Epidermal melanocyte (primary cell): ENCODE measurements at regions not wholly inside any gene's neighbourhood (a gene's known extent, or its start where the extent isn't known, plus 50 kb on each side); places are given as distances from the start of the nearest gene placed in this dataset.
A peak's percentile ranks its signal among the peaks of the same experiment; 100 is the strongest.
"Not testable (repeated sequence)": the region's sequence is repeated elsewhere in the genome, so short reads cannot be mapped to it uniquely, and the experiment has no call there.

Experiments
- DNase-seq: peaks from one replicate; pipeline ENCODE4 v3.0.0; 2011; ENCODE audit warnings: low spot score; ENCODE audit not compliant: insufficient read length

DNA sequence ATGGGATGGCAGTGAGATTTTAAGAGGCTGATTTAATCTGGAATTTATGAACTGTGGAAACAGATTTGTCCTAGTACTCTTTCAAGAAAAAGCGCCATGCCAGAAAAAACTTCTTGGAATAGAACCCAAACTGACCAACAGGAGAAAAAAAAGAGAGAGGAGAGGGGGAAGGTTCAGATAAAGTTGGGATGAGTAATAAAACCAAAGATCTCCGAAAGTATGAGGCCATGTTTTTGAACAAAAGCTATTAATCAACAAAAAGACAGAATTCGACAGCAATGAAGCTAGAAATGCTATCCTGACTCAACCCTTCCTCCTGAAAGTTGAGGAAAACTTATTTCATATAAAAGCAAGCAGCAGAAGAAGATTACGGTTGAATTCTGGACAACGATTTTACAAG, 135.5 kb downstream of the CEMIP2 start:
- DNase-seq = no peak

DNA sequence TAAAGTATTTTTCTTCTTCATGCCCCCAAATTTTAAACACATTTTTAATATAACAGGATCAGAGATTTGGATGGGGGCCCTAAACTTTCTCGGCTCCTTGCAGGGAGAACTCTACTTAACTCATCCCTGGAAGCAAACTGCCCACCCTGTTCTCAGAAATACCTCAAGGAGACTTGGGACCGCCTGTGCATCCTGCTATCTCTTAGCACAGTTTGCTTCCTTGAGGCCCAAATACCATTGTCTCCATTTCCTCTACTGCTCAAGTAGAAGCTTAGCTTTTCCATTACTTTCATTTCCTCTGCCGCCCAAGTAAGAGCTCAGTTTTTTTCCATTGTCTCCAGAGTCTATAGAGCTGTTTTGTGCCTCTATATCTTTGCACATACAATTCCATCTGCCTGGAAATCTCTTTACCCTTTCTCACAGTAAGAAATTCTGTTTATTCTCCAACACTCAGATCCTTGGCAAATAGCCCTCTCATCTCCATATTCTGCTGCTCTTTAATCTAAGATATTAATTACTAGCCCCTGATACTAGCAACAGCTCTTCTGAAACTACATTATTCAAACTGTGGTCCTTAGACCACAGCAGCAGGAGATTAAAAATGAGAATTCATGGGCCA, 137.8 kb downstream of the CEMIP2 start:
- DNase-seq = no peak

DNA sequence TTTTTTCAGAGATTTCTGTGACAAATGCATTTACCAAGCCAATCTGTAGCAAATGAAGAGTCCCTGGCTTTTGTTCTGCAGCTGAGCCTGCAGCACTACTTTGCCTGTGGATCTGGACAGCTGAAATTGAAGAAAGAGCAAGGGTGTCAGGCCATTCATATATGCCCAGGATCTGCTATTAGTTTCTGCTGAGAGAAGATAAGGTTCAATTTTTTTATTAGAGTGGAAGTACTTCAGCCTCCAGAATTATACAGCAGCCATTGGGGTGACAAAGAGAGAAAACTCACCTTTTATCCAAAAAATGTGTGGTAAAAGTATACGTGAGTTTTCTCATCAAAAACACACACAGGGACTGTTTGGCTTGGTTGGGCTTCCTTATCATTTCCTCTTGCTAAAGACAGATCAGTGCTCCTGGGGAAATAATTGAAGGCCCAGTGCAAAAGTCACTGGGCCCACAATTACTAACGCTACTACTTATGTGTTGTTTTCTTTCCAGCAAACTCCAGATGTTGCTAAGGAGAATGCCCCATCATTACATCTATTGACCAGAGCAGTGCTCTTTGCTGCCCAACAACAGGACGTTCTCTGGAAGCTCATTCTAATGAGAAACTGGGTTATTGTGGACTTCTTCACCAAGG, 138.6 kb downstream of the CEMIP2 start:
- no peak for DNase-seq

DNA sequence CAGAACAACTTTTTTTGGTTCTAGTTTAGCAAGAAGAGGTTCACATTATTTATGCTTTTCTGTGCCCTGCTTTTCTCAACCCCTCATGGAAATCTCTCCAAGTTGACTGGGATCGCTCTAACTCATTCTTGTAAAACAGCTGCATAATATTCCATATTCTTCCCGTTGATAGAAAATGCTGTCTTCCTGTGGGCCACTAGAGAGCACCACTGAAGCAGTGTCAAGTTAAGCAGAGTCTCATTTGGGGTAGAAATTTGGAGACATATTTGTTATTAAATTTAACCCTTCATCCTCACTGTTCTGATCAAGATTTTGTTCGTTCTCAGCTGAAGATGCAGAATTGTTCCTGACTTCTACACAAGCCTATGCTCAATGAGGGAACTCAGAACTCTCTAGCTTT, 140.1 kb downstream of the CEMIP2 start:
- no peak for DNase-seq

DNA sequence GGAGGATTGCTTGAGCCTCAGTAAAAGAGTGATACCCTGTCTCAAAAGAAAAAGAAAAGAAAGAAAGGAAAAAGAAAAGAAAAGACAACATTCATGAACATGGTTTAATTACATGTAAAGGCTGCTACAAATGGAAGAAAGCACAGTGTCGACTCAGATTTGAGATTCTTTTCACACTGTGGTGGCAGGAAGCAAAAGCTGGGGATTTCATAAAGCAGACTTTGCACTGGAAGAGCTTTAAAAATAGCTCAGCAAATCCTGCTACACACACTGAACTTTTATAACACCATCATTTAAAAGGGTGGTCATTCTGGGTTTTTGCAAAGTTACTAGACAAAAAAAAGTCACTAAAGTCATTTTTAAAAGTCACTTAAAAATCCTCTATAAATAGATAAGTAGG, 140.8 kb downstream of the CEMIP2 start:
- DNase-seq = no peak

DNA sequence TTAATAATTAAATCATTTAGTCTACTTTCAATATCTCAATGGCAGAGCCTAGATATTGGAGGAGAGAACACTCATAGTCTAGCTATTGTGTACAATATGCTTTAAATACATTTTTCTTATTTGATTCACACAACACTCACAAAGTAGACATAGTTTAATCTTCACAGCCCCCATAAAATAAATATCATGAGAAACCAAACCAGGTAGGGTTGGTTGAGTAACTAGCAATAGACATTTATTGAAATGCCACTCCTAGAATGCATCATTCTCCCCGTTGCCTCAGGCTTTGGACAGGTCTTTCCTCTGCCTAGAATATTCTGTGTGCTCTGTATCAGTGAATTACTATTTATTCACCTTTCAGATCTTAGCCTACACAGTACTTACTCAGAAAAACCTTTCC, 141.9 kb downstream of the CEMIP2 start:
- no peak for DNase-seq

DNA sequence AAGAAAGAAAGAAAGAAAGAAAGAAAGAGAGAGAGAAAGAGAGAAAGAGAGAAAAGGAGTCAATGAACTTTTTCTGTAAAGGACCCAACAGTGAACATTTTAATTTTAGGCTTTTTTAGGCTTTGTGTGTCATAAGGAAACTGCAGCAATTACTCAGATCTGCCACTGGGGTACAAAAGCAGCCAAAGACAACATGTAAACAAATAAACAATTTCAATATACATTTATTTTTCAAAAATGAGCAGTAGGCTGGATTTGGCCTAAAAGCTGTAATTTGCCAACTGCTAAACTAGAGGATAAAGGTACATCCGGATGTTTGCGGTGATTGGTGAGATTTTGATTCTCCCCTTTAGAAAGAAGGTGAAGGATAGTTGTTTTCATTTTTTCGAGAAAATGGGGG, 143.6 kb downstream of the CEMIP2 start:
- no peak for DNase-seq

DNA sequence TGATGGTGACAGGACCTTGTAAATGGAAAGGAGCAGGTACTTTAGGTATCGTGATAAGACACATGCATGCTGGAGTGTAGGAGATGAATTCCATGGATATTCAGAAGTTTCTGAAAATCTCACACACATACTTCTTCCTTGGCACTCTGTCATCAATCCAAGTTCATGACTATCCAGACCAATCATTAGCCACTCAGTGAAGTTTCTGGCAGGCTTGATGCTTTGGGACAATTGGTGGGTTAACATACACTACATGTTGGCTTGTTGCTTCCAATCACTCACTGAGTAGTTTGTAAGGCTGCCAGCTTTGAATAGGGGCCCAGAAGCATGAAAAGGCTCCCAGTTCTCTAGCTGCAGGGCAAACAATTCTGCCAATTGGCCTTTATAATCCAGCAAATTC, 147.6 kb downstream of the CEMIP2 start:
- DNase-seq = no peak

DNA sequence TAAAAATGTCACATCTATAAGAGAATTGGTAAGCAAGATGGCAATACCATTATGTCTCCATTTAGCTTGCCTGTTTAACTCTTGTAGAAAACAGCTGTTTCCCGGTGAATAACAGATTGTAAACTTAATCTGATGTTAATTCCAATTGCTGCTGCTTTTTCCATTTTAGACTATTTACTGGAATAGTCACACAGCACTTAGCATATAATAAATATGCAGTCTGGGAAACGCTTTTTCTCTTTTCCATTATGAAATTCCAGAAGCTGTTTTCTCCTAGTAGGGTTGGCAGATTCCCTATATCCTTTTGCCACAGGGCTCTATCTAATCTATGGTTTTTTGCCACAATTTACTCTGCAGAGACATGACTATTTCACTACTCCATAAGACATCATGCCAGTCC, 148.0 kb downstream of the CEMIP2 start:
- DNase-seq = no peak

DNA sequence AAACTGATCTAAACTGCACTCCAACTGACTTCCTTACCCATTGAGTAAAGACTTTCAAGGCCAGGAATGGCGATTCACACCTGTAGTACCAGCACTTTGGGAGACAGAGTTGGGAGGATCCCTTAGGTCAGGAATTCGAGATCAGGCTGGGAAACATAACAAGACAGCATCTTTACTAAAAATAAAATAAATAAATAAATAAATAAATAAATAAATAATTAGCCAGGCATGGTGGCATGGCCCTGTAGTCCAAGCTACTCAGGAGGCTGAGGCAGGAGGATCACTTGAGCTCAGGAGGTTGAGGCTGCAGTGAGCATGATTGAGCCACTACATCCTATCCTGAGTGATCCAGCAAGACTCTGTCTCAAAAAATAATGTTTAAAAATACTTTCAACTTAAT, 148.4 kb downstream of the CEMIP2 start:
- no peak for DNase-seq

DNA sequence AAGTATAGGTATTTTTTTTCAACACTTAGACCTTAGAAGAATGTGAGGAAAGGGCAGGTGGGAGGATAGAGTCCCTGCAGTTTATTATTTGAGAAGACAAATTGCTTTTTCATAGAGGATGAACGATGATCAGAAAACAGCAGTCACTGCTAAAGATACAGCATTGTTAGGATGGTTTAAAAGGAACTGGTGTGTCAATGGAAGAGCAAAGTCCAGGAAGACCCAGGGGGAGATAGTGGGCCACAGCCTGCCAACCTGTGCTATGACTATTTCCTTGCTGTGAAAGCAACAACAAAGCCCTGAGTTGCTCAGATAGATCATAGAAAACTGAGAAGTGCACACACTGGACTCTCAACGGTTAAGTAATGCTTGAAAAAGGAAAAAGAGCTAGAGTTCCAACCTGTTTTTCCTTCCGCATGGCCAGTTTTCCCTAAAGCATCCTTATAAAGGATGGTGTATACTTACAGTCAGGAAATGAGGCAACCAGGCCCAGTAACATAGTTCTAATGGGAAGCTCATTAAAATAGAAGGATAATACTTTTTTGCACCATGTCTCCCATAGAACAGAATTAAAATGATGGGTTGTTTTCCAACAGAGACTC, 153.8 kb downstream of the CEMIP2 start:
- DNase-seq = no peak

DNA sequence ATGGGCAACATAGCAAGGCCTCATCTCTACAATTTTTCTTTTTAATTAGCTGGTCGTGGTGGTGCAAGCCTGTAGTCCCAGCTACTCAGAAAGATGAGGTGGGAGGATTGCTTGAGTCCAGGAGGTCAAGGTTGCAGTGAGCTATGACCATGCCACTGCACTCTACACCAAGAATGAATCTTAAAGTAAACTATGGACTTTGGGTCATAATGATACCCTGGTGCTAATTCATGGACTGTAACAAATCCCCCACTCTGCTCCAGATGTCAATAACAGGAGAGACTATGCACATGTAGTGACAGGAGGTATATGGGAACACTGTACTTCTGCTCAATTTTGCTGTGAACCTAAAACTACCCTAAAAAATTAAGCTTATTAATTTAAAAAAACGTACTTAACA, 155.4 kb downstream of the CEMIP2 start:
- DNase-seq = no peak

DNA sequence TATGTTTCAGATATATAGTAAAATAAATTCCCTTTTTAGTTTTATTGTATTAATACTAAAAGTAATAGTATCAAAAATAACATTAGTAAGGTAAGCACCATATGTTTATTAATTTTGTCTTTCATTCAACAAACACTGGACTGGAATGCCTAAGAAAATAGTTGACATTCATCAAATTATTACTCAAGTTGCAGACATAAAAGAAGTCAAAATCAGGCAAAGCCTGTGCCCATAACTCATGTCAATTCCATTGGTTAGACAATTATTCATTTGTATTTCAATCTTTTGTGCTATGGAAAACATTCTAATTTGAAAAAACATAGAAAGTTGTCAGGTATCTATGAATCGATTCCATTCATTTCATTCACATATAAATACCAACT, 158.9 kb downstream of the CEMIP2 start:
- DNase-seq = no peak

DNA sequence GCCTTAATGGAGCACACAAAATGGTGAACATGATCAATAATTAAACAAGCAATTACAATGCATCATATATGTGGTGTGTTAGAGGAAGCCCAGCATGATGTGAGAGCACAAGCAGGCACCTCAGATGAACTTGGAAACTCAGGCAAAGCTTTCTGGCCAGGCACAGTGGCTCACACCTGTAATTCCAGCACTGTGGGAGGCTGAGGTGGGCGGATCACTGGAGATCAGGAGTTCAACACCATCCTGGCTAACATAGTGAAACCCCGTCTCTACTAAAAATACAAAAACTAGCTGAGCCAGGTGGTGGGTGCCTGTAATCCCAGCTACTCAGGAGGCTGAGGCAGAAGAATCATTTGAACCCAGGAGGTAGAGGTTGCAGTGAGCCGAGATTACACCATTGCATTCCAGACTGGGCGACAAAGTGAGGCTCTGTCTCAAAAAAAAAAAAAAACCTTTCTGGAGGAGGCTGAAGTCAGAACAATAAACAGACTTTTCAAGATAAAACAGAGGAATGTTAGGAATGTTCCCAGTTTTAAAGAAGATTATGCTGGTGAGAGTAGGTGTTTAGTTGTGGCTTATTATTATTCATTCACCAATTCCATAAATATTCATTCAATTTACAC, 159.4 kb downstream of the CEMIP2 start:
- DNase-seq = no peak

DNA sequence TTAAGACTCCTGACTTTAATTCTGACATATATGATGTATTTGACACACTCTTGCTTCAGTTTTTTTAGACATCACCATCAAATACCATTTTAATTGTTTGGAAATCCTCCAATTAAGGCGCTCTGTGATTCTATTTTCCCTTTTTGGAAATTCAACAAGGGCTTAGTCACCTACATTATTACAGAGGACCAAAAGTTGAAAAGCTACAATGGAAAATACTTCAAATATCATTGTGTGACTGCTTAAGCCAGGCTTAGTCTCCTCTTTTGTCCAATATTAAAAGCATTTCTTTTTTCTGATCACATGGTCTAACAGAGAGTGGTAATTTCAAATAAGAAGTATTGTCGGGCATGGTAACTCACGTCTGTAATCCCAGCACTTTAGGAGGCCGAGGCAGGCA, 160.3 kb downstream of the CEMIP2 start:
- no peak for DNase-seq

DNA sequence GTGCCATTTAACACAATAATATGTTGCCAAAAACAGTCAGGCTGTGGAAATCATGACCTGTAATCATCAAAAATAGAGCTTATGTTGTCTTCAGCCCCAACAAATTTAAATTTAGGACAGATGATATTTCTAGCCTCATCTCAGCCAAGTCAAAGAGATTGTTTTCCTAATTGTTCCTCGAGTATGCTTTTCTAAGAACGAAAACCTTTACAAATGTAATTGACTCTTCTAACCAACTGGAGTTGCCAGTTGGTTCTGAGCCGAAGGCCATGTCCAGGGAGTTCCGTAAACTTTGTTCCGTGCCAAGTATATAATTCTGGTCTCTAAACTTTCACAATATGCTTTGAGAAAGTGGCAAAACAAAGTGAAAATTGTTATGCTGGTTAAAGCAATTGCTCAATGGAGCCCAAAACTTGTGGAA, 160.8 kb downstream of the CEMIP2 start:
- DNase-seq = no peak

DNA sequence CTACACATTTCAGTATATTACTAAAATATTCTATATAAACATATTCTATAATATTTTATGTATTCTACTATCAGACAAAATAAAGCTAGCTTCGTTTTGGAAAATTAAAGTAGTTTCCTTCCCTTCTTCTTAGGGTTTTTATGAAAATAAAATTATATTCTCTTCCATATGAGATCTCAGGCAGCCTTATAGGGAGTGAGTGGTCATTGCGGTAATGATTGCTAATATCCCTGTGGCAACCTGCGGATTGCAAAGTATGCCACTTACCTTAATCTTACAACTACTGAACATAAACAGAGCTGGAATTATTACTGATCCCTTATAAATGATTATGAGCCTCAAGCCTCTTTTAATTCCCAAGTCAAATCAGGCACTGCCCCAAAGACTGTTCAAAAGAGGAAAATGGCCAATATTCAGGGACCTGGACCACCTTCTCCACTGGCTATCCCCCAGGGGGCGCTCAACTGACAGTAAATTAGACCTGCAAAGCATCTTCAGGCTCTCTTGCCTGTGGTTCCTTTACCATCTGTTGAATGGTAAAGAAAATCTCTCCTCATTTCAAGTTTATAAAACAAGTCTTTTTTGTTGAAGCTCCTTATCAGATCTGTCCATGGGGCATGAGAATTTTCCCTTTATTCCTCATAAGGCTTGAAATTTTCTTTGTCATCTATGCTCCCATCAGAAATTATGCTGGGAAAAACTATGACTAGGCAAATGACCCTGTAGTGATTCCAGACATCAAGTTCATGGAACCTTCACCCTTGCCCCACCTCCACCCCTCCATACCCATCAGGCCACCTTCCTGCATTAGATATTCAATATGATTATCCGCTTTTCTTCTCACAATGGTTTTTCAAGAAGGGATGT, 163.9 kb downstream of the CEMIP2 start:
- peak; percentile 50 for DNase-seq

DNA sequence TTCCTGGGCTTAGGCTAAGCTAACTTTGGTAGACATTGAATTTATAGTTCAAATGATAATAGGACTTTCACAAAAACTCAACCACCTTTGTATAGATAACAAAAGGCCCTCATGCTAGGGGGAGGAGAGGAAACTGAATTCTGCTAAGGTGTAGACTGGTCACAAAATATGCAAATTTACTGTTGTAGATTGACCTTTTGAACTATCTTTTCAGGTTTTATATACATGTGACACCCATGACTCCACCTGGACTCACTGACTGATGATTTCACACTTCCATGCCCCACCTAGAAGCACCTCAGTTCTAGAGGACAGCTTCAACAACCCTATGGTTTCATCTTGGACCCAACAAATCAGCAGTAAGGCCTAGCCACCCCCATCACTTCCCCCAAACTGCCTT, 165.7 kb downstream of the CEMIP2 start:
- no peak for DNase-seq

DNA sequence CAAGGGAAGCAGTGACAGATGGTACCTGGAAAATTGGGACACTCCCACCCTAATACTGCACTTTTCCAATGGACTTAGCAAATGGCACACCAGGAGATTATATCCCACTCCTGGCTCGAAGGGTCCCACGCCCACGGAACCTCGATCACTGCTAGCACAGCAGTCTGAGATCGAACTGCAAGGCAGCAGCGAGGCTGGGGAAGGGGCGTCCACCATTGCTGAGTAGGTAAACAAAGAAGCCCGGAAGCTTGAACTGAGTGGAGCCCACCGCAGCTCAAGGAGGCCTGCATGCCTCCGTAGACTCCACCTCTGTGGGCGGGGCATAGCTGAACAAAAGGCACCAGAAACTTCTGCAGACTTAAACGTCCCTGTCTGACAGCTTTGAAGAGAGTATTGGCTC, 172.6 kb downstream of the CEMIP2 start:
- DNase-seq = not testable (repeated sequence)

DNA sequence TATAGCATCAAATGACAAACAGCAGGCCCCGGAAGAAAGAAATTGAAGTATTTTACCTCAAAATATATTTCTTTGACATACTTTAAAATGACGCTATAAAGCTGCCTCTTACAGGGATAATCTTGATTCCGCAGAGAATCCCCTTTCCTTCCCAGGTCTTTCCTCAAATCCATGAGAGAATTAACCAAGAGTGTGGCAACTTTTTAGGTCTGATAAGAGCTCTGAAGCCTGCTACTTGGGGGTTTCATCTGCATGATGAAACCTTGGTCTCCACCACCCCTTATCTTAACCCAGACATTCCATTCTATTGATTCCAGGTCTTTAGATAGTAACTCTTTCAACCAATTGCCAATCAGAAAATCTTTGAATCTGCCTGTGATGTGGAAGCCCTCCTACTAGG, 173.8 kb downstream of the CEMIP2 start:
- DNase-seq = no peak

DNA sequence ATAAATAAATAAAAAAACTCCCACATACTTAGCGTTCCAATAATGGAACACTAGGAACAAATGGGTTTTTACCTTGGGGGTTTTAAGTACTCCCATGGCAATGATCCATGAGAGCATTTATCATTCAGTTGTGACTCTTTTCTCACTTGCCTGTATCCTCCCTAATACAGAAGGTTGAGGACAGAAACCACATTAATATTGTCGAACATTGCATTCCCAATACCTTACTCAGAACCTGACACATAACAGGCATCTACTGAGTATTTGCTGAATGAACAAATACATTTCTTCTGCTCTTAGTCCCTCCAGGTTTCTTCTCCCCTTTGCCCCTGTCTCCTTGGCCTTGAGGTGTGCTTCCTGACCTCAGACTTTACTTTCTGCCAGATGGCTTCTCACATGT, 175.9 kb downstream of the CEMIP2 start:
- DNase-seq = no peak

DNA sequence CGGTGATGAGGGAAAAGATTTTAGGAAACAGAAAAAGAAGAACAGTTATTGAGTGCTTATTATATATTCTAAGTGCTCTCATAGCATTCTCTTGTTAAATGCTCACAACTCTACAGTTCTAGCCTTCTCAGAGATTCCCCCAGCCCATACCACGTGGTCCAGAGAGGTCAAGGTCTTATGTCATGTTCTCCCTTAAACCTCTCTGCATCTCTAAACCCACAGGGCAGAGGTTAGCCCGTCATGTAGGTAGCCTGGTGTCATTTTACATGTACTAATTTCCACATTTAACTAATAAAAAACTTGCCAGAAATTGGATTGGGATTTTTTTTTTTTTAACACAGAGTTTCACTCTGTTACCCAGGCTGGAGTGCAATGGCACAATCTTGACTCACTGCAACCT, 178.0 kb downstream of the CEMIP2 start:
- DNase-seq = no peak
